GM06990 (cell line): ENCODE measurements at regions not wholly inside any gene's neighbourhood (a gene's known extent, or its start where the extent isn't known, plus 50 kb on each side); places are given as distances from the start of the nearest gene placed in this dataset.

Experiments
- DNase-seq: peaks from one replicate; pipeline ENCODE4 v3.0.0-alpha.2; 2011; ENCODE audit not compliant: insufficient read length; ENCODE audit errors: extremely low read depth
- H3K27me3 ChIP-seq: replicated peaks from 2 replicates; pipeline ENCODE4 v1.6.0; 2011; ENCODE audit warnings: low read length; ENCODE audit not compliant: control insufficient read depth, insufficient read depth
- H3K36me3 ChIP-seq: 2 replicates; pipeline ENCODE4 v1.5.1; 2011; ENCODE audit warnings: low read length; ENCODE audit not compliant: control insufficient read depth, insufficient read depth
- H3K4me3 ChIP-seq: replicated peaks from 2 replicates; pipeline ENCODE4 v1.5.1; 2011; ENCODE audit warnings: low read depth, mild to moderate bottlenecking, control low read depth, low read length
- TF ChIP-seq, protein P1 (sequence below): IDR thresholded peaks from 2 replicates; pipeline ENCODE4 v1.5.1; 2011; ENCODE audit warnings: low read length, control low read depth, mild to moderate bottlenecking, inconsistent platforms; ENCODE audit not compliant: insufficient read depth, poor library complexity, severe bottlenecking

DNA sequence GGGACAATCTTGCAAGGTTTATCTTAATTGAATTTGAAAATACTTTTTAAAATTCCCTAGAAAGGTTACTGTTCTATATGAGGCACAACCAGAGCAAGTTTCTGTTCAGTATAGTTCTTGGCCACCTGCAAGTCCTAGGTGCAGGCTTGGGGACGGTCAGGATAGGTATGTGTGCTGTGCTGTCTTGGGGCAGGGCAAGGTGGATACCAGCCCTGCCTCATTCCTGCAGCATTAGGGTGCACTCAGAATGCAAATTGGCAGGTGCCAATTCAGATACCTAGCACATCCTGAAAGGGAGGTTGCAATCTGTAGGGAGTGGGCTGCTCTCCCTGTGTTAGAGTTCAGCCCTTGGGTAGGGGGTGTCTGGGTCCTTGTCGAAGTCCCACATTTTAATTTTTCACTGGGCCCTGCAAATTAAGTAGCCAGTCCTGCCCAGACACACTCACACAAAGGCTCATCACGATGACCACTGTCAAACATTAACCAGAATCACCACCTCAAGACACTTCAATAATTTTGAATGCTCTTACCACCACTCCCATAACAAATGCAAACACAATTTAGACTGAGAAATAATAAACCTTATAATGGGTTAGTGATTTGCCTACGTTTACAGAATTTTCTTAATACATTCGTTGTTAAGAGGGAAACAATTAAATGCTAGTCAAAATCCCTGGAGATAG is 838.0 kb upstream of the NR2F2 start:
- Histone ChIP-seq H3K4me3 (no peak overlapping the region), H3K36me3 (no peaks in the 10 kb centered on the region), H3K27me3 (no peaks in the 10 kb centered on the region)
- DNase-seq = no peak
- TF ChIP-seq, protein P1, sequence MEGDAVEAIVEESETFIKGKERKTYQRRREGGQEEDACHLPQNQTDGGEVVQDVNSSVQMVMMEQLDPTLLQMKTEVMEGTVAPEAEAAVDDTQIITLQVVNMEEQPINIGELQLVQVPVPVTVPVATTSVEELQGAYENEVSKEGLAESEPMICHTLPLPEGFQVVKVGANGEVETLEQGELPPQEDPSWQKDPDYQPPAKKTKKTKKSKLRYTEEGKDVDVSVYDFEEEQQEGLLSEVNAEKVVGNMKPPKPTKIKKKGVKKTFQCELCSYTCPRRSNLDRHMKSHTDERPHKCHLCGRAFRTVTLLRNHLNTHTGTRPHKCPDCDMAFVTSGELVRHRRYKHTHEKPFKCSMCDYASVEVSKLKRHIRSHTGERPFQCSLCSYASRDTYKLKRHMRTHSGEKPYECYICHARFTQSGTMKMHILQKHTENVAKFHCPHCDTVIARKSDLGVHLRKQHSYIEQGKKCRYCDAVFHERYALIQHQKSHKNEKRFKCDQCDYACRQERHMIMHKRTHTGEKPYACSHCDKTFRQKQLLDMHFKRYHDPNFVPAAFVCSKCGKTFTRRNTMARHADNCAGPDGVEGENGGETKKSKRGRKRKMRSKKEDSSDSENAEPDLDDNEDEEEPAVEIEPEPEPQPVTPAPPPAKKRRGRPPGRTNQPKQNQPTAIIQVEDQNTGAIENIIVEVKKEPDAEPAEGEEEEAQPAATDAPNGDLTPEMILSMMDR = no peak

DNA sequence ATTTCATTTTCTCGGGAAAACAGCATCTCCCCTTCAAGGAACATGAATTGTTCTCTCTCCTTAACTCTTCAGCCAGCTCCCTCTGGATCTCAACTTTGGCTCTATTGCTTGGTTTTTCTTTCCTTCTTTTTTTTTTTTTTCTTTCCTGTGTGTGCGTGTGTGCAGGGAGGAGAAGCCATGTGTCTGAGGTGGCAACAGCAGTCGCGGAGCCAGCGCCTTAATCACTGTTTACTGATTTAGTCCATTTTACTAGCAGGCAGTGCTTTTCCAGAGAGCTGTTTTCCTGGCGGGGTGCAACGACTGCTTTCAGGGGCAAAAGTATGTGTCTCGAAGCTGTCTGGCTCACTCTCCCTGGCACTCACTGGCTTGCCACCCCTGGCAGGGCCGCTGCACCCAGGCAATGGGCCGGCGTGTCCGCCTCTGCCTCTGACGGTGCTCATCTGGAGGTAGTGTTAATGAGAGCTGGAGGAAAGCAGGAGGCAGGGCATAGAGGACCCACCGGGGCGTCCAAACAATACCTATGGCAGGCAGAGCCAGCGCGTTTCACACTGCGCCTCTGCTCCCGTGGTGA is 835.4 kb upstream of the NR2F2 start:
- Histone ChIP-seq H3K27me3 (no peaks in the 10 kb centered on the region), H3K4me3 (no peak overlapping the region), H3K36me3 (no peaks in the 10 kb centered on the region)
- no peak for DNase-seq
- TF ChIP-seq, protein P1 = no peak

GRCh38 chr15:95497634-95498033 is 832.9 kb upstream of the NR2F2 start:
- no peak for DNase-seq
- Histone ChIP-seq H3K4me3 (no peak overlapping the region), H3K27me3 (no peaks in the 10 kb centered on the region), H3K36me3 (no peaks in the 10 kb centered on the region)
- TF ChIP-seq, protein P1 = no peak

DNA sequence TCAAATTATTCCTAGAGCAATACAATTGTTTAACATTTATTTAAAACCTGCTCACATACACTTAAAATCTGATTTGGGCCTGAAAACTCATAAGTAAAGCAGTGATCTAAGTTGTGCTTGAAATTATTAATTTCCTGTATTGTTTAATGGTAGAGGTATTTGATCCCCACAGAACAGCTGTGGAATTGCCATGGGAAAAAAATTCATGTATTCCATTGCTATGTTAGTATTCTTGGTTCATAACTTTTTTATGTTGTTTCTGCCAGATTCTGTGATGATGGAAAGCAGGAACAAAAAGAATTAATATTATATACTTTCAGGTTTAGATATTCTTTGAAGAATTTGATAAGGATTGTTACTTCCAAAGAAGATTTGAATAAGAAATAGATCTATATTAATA is 831.5 kb upstream of the NR2F2 start:
- H3K4me3 ChIP-seq = no peak overlapping the region
- TF ChIP-seq, protein P1 = no peak
- H3K27me3 ChIP-seq = no peaks in the 10 kb centered on the region
- DNase-seq = no peak
- H3K36me3 ChIP-seq = no peaks in the 10 kb centered on the region

DNA sequence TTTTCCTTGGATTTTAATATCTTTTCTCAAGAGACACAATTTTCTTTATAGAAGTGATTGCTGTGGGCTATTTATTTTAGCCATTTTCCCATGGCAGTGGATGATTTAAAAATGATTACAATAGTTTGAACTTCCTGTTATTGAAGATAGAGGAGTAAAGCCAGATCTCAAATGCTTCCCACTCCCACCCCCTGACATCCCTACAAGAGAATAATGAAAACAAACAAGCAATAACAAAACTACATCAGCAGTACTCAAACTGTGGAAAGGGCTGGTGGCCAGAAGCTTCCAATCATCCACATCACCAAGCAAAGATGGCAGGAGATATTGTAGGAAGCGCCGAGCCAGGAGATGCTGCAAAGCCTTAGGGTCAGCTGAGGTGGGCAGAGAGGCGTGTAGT is 831.1 kb upstream of the NR2F2 start:
- Histone ChIP-seq H3K36me3 (no peaks in the 10 kb centered on the region), H3K4me3 (no peak overlapping the region), H3K27me3 (no peaks in the 10 kb centered on the region)
- TF ChIP-seq, protein P1 = no peak
- DNase-seq = no peak
